HCEC 1CT (cell line): ENCODE measurements at regions not wholly inside any gene's neighbourhood (a gene's known extent, or its start where the extent isn't known, plus 50 kb on each side); places are given as distances from the start of the nearest gene placed in this dataset.

Experiments
- DNase-seq: peaks from one replicate; pipeline ENCODE4 v3.0.0-alpha.2; 2017

GRCh38 chr18:45505497-45506206 lies 109.6 kb upstream of the SLC14A2 start:
- DNase-seq, result no peak

- DNase-seq, result no peak
These were observed 108.3 kb upstream of the SLC14A2 start for GRCh38 chr18:45506951-45507350.

GRCh38 chr18:45509535-45509934 lies 105.7 kb upstream of the SLC14A2 start:
- no peak for DNase-seq

DNA sequence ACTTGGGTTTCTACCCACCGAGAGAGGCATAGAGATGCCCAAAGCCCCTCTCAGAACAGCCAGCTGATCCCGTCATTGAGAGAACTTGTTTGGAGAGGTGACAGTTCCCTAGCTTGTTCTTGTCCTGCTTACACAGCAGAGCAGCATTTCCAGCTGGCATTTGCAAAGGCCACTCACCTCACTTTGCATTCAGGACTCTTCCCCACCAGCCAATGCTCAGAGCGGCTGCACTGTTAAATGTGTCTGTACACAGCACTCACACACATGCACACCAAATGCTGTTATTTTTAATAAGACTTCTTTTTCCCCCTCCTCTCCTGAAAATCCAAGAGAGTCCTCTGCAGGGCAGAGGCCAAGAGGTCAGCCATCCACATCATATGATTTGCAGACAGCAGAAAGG lies 104.6 kb upstream of the SLC14A2 start:
- no peak for DNase-seq

DNA sequence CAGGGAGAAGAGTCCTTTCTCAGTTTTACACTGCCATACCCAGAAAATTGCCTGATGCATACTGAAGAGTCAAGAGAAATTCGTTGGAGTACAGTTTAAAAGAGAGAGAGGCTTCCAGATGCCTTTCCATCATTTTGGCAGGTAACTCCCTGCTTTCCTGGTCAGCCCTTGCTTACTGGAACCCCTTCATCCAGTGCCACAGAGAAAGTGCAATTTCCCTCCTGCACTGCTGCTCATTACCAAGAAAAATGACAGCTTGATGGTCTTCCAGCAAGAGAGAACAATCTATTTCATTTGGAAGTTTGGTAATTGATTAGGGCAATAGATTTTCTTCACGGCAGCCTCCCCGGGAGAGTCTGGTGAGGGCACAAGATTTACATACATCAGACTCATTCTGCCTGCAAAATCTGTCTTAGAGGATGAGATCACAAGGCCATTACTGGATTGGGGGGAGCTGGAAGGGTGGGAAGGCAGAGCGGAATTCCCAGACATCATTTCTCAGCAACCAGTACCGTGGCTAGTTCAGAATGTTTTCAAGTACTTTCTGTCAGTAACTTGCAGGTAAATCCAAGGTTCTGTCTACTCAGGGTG lies 102.8 kb upstream of the SLC14A2 start:
- DNase-seq, result no peak

DNA sequence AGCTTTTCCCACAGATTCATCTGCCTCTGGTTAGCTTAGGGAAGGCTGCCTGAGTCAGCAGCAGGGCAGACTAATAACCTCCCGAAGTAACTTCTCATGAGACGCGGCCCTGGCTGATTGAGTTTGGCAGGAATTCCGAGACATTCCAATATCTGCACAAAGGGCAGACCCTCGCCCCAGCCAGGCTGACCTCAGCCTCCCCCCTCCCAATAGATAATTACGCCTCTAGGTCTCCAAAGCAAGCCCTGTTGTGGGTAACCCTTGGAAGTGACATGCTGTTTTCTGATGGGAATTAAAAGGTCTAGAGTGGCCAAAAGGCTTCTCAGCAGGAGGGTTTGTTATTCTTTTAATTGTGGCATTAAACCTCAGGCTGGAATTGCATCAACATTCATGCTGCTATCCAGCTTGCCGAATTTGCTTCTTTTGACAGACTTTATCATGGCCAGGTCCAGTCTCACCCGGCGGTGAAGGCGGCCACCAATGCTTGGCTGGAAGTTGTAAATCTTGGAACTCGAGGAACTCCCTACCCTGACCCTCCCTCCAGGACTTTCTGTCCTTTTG lies 98.0 kb upstream of the SLC14A2 start:
- no peak for DNase-seq

DNA sequence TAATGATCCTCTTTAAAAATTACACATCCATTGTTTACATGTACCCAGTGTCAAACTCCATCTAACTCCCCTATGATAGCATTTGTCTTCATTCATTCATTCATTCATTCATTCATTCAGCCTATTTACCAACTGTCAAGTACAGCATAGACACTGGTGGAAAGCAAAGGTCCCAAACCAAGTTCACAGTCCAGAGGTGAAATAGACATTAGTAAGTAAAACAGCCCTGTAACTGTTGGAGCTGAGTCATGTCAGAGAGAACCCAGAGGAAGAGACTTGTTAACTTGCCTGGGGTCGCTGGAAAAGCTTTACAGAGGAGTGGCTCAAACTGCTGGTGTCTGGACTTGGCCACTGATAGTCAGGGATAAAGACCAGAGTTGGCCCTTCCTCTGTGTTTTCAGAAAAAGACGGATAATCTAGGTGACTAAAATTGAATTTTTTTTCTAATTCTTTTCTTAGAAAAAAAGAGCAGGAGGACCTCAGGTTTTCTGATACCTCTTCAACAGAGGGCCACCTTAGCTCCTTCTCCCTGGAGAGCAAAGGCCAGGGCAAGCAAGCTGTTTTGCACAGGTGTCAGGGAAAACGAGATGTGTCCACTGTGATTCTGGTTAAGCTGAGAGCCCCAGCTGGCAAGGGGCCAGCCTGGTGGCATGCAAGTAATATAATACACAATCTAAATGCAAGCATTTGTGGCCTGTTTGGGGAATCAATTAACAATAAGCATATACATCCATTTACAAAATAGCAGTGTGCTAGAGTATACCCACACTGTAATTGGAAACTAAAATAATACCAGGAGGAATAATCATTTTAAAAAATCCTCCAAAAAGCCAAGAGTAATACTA lies 96.7 kb upstream of the SLC14A2 start:
- no peak for DNase-seq

DNA sequence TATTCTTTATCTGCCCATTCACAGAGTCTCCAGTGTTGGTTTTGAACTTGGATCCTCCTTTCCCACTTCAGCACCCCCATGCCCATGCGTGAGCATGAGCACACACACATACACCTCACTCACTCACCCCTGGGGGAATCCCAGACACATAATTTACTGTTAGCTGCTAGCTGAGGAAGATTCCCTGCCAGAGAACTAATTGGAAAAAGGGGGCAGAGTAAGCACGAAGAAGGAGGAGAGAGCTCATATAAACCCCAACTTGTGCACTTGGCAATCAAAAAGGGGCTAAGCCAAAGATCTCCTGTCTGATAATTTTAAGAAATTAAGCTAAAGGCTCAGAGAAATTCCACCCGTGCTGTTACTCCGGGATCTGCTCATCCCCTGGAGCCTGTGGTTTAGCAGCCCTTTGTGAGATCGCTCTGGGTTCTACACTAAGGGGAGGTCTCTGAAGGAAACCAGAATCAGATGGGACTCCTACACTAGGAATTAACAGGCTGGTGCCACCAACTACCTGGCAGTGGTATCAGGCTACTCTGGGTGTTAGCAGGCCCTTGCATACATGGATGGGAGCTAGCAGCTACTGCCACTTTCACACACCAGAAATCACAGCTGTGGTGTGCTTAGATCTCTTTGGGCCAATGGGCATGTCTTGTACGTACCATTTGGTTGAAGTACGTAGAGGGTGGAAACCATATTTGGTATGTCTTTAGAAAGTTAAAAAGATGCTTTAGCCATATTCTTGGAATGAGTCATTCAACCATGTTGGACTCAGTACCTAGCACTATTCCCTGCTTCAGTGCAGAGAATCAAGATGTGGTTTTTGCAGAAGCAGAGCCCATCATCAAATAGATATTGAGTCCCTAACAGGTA lies 95.6 kb upstream of the SLC14A2 start:
- DNase-seq, result no peak

GRCh38 chr18:45521136-45521535 lies 94.1 kb upstream of the SLC14A2 start:
- no peak for DNase-seq

DNA sequence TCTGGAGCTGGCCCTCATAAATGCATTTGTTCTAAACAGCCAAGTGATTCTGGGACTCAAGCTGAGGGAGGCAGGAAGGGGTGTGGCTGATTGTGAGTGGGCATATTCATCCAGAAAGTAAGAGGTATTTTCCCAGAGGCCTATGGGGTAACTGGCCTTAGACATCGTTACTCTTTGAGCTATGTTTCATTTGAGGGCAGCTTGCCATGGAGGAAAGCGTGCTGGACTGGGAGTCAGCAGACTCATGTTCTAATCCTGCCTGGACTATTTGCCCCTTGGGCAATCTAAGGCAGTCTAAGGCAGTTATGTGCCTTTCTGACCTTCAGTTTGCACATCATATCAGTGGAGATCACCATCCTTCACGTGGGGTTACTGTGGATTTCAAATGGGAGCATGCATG lies 93.5 kb upstream of the SLC14A2 start:
- peak; percentile 7 for DNase-seq

GRCh38 chr18:45522371-45522770 lies 92.9 kb upstream of the SLC14A2 start:
- no peak for DNase-seq

GRCh38 chr18:45525301-45525700 lies 90.0 kb upstream of the SLC14A2 start:
- no peak for DNase-seq

DNA sequence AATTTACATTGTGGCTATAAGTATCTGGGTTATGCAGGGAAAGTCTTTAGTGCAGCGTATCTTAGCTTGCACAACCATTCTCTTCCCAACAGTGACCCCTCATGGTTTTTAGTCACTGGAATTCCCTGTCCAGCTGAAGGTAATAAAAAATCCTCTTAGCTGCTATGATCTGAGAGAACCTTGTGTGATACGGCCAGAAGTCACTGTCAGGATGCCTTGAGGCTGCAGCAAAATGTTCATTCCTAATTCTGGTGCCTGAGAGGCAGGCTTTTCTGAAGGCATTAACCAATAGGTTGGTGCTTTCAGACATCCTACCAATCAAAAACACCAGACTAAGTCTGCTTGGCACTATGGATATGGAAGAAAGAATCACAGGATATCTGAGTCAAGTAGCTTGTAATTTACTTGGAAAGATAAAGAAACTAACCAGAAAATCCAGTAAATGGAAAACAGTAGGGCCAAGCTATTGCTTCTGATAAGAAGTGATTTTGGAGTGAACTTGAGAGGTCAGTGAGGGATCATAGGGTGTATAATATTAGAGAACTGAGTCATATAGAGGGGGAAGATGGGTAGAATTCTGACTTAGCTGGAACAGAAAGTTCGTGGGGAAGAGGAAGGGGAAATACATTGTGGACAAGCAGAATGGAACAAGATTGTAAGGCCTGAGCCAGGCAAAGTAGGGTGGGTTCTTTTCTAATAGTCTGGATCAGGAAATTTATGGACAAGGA lies 89.0 kb upstream of the SLC14A2 start:
- DNase-seq, result no peak

DNA sequence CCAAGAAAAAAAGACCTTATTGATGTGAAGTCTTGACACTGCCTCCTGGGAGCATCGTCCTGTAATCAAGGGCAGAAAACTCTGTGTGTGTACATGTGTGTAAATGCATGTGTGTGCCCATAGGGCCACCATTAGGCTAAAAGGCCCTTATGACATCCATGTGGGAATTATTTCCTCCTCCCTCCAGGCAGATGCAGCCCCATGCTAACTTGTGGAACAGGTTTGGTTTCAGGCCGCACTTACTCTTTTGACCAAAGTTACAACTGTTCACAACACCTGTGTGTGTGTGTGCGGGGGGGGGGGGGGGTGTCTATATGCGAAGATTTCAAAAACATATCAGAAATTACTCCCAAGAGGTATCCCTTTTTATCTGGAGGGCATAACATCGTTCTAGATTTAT lies 87.4 kb upstream of the SLC14A2 start:
- DNase-seq, result no peak

DNA sequence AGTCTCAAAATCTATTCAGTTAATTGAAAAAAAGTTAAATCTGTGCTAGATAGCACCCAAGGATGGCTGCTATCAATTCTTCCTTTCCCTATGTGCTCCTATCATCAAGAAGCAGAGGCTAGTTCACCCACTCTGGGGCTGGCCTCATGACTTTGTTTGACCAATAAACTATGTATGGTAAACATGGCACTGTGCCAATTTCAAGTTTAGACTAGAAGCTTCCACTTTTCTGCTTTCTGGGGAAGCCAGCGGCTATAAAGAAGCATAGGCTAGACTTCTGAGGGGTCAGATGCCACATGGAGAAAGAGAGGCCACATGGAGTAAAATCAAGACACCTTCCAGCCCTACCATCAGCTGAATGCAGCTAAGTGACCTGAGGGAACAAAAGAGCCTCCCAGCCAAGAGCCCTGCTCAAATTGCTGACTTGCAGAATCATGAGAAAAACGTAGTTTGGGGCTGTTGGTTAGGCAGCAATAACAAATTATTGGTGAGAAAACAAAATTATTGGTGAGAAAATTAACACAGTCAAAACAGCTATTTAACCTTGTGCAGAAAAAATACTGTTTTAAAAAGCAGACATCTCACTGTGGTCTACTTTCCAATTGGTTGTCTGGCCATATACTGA lies 86.5 kb upstream of the SLC14A2 start:
- DNase-seq, result no peak

DNA sequence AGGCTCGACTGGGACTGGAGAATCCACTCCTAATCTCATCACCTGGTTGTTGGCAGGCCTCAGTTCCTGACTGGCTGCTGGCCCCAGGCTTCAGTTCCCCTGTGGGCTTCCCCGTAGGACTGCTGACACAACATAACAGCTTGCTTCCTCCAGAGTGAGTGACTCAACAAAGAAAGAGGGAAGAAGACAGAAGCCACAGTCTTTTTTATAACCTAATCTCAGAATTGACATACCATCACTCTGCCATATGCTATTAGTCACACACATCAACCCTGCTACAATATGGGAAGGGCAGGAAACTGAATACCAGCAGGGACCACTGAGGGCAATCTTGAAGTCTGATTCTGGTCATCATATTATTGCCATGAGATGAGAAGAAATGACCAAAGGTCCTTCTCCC lies 76.8 kb upstream of the SLC14A2 start:
- DNase-seq, result no peak

DNA sequence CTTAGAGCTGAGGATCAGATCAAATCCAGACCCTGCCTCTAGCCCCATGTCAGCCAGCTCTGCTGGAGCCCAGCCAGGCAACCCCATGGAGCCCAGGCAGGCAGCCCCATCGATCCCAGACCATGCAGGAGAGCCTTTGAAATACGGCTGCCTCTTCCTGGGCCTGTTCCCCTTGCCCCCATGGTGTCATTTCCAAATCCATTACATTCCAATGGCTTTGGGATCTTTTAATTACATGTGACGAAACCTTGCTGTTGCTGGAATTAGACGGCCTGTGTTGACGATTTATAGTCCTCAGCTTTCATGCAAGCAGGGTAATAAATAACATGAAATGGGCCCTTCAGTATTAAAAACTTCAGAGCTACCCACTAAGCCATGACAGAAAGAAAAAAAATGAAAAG lies 75.8 kb upstream of the SLC14A2 start:
- no peak for DNase-seq

DNA sequence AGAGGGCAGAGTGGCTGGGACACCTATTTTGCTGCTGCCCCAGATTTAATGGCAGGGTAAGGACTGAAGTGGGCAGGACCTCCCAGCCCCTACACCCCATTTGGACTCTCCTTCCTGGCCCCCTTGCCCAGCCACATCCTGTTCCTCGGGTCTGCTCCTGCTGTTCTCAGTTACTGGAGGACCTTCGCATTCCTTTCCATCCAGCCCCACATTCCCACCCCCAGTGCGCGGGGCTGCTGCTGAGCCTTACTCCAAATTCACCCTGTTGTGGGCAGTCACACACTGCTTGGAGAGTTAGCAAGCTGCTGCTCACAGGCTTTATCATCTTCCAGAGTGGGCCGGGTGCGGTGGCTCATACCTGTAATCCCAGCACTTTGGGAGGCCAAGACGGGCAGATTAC lies 75.2 kb upstream of the SLC14A2 start:
- DNase-seq, result no peak

- DNase-seq, result no peak
These were observed 73.9 kb upstream of the SLC14A2 start for GRCh38 chr18:45541421-45541820.

DNA sequence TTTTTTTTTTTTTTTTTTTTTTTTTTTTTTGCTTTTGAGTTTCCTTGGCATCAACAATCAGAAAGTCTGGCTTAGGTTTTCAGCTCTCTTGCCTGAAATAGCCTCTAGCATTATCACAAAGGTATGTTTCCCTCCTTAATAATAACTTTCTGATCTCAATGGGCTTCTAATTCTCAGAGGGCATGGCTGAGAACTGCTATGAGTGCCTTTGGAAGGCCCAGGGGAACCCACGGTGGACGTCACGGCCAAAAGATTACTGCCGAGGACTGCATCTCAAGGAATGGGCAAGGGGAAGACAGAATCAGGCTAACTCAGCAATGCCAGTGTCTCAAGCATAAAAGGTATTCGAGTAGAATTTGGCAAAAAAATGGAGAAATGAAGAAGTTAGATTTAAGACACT lies 73.2 kb upstream of the SLC14A2 start:
- no peak for DNase-seq

- DNase-seq, result no peak
These were observed 67.4 kb upstream of the SLC14A2 start for GRCh38 chr18:45547910-45548309.

DNA sequence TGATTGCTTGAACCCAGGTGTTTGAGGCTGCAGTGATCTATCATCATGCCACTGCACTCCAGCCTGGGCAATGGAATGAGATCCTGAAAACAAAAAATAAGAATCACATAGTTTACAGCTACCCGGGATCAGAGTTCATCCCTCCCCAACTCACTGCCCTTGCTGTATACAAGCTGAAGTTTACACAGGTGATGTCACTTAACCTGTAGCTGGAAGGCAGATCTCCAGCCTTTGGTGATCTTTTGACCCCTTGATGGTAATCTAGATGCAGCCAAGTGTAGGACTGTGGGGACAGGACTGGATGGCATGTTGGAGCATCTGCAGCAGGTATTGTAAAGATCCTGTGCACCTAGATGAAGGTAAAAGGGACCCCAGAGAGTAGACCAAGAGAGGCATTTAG lies 66.7 kb upstream of the SLC14A2 start:
- no peak for DNase-seq
